ENCODE measurements at regions not wholly inside any gene's neighbourhood (a gene's known extent, or its start where the extent isn't known, plus 50 kb on each side); places are given as distances from the start of the nearest gene placed in this dataset.

DNA sequence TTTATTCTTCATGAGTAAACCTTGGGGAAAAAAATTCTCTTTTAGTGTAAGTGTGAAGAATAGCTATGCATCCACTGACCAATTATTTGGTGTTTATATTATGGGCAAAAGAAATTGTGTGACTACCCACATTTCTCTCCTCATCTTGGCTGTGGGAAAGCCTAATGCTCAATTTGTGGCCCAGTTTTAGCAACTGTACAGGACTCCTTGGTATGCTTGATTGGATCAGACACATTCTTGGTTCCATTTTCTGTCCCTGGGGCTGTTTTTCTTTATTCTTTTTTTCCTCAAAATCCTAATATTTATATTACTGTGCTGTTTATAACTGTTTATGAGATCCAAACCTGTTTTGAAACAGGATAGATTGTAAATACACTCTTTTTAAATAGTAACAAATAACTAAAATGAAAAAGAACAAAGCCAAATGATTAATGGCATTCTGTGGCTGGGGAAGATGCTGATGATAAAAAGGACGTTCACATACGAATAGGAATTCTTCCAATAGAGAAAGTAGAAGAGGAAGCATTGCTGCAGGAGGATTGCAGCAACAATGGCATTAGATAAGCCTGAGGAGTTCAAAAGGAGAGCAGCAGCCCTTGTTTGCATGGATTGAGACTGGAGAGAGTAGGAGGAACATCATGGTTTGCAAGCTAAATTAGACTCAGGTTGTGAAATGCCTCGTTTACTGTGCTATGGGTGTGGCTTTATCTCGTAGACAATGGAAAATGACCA is 580.5 kb downstream of the INHBA start:
- FAIRE-seq (no peak), DNase-seq (ENCODE audit: extremely low spot score, insufficient read length, low read depth) (no peak)

GRCh38 chr7:41121228-41121627 is 581.7 kb downstream of the INHBA start:
- no peak for DNase-seq (ENCODE audit: extremely low spot score, insufficient read length, low read depth)
- FAIRE-seq, result no peak

DNA sequence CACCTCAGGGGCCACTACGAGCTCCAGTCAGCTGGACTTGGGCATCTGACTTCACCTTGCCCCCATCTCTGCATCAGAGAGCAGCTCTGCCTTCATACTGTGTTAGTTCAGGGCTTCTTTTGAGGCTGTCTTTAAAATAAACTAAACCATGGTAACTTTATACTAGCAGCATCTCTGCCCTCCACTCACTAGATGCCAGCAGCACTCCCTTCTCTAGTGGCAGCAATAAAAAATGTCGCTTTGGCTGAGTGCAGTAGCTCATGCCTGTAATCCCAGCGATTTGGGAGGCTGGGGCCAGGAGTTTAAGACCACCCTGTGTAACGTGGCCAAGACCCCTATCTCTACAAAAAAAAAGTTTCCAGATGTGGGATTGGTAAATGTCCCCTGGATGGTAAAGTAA is 584.4 kb downstream of the INHBA start:
- no peak for DNase-seq (ENCODE audit: extremely low spot score, insufficient read length, low read depth)
- no peak for FAIRE-seq

GRCh38 chr7:41117431-41117830 is 585.5 kb downstream of the INHBA start:
- DNase-seq (ENCODE audit: extremely low spot score, insufficient read length, low read depth) (no peak), FAIRE-seq (no peak)

DNA sequence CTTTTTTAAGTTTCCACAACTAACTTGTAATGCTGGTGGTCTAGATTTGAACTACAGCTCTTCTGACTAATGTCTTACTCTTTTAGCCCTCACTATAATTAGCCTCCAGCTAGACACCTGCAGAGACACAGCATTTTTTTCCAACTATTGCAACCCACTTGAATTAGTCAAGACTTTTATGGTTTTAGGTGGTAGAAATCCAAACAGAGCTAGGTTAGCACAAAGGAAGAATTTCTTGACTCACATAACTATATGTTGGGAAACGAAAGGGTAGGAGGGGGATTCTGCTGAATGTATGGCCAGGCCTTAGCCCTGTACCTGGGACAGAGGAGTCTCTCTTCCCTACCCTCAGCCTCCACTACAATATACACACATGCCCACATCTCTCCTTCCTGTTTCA is 586.1 kb downstream of the INHBA start:
- FAIRE-seq (no peak), DNase-seq (ENCODE audit: extremely low spot score, insufficient read length, low read depth) (no peak)

DNA sequence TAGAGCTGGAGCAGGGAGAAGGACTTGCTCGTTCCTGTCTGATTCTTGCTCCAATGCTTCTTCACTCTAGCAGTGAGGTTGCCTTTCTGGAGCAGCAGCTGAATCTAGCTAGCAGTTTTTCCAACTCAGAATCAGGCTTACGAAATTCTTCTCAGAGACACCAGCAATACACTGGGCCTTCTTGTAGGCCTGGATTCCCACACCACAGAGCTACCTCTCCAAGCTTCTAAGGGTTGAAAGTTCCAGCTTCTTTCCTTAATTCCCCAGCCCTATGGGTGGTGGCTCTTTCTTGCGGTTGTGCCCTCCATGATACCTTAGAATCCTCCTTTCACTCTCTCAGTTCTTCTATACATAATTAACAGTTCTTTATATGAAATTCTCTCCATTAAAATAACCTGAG is 586.6 kb downstream of the INHBA start:
- no peak for FAIRE-seq
- no peak for DNase-seq (ENCODE audit: extremely low spot score, insufficient read length, low read depth)

DNA sequence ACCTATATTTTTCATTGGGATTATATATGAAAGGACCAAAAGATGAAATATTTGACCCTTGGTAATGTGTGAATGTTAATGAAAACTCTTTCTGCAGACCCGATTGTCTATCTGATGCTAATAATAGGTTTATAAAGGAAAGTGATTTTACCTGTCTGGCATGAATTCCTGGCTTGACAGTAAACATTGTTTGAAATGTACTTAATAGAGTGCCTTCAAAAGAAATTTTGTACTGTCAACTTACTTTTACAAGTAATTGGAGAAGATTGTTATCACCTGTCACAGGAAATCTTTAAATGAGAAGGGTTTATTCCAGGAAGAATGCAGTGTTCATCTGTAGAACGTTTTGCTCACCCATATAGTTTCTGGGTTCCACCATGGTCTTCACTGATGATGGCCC is 588.2 kb downstream of the INHBA start:
- no peak for DNase-seq (ENCODE audit: extremely low spot score, insufficient read length, low read depth)
- no peak for FAIRE-seq

DNA sequence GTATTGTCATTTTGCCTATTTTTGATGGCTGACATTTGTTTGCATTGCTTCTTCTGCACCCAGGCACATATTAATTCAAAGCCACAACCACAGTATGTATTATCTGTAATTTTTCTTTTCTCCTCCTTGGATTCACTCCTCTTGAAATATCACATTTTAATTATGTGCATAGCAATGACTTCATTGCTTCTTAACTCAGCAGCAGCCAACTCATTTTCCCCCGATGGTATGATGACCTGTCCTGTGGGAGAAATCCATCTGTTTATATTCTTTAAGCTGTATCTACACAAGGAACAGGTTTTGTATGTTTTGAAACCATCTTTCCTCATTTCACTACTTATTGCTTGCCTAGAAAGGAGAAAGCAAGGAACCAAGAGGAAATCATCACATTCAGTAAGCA is 588.8 kb downstream of the INHBA start:
- FAIRE-seq, result no peak
- no peak for DNase-seq (ENCODE audit: extremely low spot score, insufficient read length, low read depth)

DNA sequence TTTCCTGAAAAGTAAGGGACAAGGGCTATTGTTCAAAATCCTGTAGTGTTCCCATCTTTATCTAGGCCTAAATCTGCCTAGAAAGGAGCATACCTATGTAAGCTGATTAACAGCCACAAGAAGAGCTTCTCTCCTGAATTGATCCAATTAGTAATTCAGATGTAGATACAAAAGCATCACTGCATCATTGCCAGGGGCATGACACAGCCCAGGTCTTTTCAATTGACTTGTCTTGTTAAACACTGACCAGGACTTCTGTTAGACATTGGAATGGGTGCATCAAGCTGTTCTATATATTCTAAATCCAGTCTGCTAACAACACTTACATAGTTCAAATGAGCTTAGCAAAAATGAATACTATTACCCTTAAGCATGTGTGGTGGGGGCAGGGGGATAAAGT is 589.2 kb downstream of the INHBA start:
- DNase-seq (ENCODE audit: extremely low spot score, insufficient read length, low read depth) (no peak), FAIRE-seq (no peak)

DNA sequence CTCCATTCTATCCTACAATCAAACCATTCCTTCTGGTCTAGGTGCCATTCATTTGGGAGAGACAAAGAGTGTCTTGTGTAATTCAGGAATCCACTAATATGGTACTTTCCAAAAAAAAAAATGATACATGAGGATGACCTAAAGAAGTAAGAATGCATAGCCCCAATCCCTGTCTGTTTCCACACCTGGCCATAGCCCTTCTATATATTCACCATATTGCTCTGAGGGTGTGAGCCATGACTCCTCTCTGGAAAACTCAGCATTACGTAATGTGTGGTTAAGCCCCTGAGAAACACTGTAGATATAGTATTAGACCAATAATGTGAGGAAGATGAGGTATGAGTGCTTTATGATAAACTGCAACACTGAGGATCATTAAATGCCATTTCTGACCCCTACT is 592.7 kb downstream of the INHBA start:
- DNase-seq (ENCODE audit: extremely low spot score, insufficient read length, low read depth) (no peak), FAIRE-seq (no peak)

- DNase-seq (ENCODE audit: extremely low spot score, insufficient read length, low read depth) (no peak), FAIRE-seq (no peak)
These were observed 594.1 kb downstream of the INHBA start for GRCh38 chr7:41108821-41109220.

- FAIRE-seq, result no peak
- no peak for DNase-seq (ENCODE audit: extremely low spot score, insufficient read length, low read depth)
These were observed 594.9 kb downstream of the INHBA start for GRCh38 chr7:41107938-41108448.

DNA sequence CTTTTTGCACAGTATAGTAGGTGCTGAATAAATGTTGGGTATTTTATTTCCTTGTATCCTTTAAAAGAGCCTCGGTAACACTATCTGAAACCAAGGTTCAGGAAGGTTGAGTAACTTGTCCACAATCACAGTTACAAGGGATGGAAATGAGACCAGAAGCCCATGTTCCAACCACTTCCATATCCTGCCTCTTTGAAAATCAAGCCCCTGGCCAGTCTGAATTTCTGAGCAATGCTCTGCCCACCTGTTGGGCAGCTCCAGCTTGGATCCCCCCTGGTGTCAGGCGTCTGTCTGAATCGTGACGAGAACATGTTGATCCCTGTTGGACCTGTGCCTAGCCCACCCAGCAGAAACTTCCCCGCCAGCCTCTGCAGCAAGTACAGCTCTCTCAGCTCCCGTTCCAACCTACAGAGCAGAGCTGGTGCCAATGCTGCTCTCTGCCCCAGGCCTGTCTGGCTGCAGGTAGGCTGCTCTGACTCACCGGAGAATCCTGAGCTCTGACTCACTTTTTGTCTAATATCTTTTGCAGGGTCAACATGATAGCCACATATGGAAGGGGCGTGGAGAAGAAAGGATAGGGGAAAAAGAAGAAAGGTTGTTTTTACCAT is 595.5 kb downstream of the INHBA start:
- FAIRE-seq, result no peak
- DNase-seq (ENCODE audit: extremely low spot score, insufficient read length, low read depth), result no peak

- no peak for DNase-seq (ENCODE audit: extremely low spot score, insufficient read length, low read depth)
- FAIRE-seq, result no peak
These were observed 598.3 kb downstream of the INHBA start for GRCh38 chr7:41104631-41105030.

- FAIRE-seq, result no peak
- no peak for DNase-seq (ENCODE audit: extremely low spot score, insufficient read length, low read depth)
These were observed 599.6 kb downstream of the INHBA start for GRCh38 chr7:41103331-41103730.

GRCh38 chr7:41098846-41099245 is 604.0 kb downstream of the INHBA start:
- DNase-seq (ENCODE audit: extremely low spot score, insufficient read length, low read depth), result no peak
- FAIRE-seq, result no peak

DNA sequence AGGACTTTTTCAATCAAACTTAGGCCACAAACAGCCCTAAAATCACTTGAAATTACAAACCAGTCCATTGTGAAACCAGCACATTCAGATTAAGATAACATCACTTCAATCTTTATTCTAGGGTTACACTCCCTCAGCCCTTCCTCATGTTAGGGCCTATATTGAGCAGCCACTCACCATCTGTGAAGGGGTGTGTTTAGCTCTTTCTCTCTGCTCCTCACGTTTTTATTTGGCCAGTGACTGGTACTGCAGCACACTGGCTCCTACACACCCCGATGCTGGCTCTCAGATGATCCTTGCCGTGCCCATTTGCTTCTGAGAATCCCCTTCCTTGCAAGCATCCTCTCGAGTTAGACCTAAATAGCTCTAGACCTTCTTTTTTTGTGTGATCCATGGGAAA is 604.5 kb downstream of the INHBA start:
- FAIRE-seq (no peak), DNase-seq (ENCODE audit: extremely low spot score, insufficient read length, low read depth) (no peak)

DNA sequence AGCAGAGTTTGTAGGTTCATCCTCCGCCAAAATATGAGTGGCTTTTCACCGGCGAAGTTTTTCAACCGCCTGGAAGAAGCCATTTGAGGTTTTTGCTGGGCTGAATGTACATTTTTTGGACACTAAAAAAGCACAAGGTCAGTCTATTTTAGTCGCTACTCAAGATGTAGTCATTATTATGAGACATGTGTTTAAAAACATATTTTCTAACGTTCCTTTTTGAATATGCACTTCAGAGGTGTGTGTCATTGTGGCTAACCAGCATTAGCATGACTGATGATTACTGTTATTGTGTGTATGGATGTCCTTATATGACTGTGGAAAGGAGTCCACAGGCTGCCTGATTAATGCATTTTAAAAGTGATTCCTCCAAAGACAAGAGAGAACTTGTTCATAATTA is 605.4 kb downstream of the INHBA start:
- no peak for DNase-seq (ENCODE audit: extremely low spot score, insufficient read length, low read depth)

DNA sequence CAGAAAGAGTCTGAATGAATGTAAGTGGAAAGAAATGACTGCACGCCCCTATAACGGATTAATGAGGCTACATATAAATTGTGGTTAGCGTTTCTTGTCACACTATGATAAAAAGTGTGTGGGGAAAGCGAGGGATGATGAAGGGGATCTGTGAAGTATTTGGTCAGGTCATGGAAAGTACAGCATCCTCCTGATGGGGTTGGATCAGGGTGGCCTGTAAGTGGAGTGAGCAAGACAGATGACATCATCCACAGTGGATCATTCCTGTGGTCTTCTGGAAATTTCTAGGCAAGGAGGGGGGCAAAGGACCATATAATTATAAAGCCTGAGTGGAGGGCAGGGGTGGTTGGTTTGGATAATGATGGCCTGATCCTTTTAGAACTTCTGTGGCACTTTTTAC is 606.0 kb downstream of the INHBA start:
- FAIRE-seq (no peak), DNase-seq (ENCODE audit: extremely low spot score, insufficient read length, low read depth) (no peak)

More for the DNA sequence above, 605.4 kb downstream of the INHBA start:
- no peak for FAIRE-seq

DNA sequence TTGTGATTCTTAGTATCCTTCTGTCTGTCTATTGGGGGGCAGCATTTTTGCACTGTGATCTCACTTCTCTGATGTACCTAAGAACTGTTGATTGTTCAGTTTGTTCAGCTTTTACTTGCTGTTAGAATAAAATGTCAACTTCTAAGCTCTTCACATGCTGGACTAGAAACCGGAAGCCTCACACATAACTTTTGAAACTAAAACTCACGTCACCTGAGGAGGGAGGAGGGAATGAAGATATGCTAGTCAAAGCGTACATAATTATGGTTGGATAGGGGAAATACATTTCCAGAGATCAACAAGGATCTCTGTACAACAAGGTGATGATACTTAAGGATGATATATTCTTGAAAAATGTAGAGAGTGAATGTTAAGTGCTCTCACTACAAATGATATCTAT is 609.7 kb downstream of the INHBA start:
- DNase-seq (ENCODE audit: extremely low spot score, insufficient read length, low read depth) (no peak), FAIRE-seq (no peak)

DNA sequence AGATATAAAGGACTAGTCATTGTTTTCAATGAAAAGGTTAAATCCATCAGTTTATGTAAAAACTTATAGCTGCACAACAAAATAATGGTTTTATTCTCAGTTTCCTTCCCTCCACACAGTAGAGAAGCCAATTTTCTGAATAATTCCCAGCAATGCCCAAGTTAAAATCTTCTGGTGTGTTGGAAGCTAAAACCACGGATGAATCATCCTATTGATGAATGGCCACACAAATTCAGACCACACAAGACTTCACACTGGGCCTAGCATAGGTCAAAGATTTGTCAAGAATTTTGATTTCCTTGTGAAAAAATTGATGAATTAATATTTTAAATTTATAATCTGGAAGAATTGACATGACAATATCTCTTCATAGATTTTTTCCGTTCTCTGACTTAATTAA is 617.6 kb downstream of the INHBA start:
- FAIRE-seq (no peak), DNase-seq (ENCODE audit: extremely low spot score, insufficient read length, low read depth) (no peak)

GRCh38 chr7:41084381-41084780 is 618.5 kb downstream of the INHBA start:
- FAIRE-seq, result no peak
- DNase-seq (ENCODE audit: extremely low spot score, insufficient read length, low read depth), result no peak

Data from GM18507 (cell line).